ENCODE measurements at regions not wholly inside any gene's neighbourhood (a gene's known extent, or its start where the extent isn't known, plus 50 kb on each side); places are given as distances from the start of the nearest gene placed in this dataset.

- no peak for FAIRE-seq
- no peak for TF ChIP-seq POLR2AphosphoS5 (IDR thresholded peaks at IDR 0.05; ENCODE audit: low read depth, low read length)
- TF ChIP-seq POLR2A (IDR thresholded peaks at IDR 0.05; ENCODE audit: low read depth, low read length): no peak
- TF ChIP-seq TAF1 (IDR thresholded peaks at IDR 0.05; ENCODE audit: borderline replicate concordance, low read depth, low read length): no peak
- DNase-seq (ENCODE audit: insufficient read length): no peak
Observed at GRCh38 chr3:139117136-139117675, 72.5 kb upstream of the PRR23C start.

- no peak for FAIRE-seq
- TF ChIP-seq POLR2AphosphoS5 (IDR thresholded peaks at IDR 0.05; ENCODE audit: low read depth, low read length) (no peak), POLR2A (IDR thresholded peaks at IDR 0.05; ENCODE audit: low read depth, low read length) (no peak), TAF1 (IDR thresholded peaks at IDR 0.05; ENCODE audit: borderline replicate concordance, low read depth, low read length) (no peak)
Observed at GRCh38 chr3:139117883-139118760, 73.4 kb upstream of the PRR23C start.

GRCh38 chr3:139118835-139119234 lies 74.1 kb upstream of the PRR23C start:
- no peak for FAIRE-seq
- DNase-seq (ENCODE audit: insufficient read length): no peak
- TF ChIP-seq POLR2AphosphoS5 (IDR thresholded peaks at IDR 0.05; ENCODE audit: low read depth, low read length): no peak
- no peak for TF ChIP-seq POLR2A (IDR thresholded peaks at IDR 0.05; ENCODE audit: low read depth, low read length)
- TF ChIP-seq TAF1 (IDR thresholded peaks at IDR 0.05; ENCODE audit: borderline replicate concordance, low read depth, low read length): no peak

More at GRCh38 chr3:139117883-139118760, 73.4 kb upstream of the PRR23C start:
- DNase-seq (ENCODE audit: insufficient read length): no peak

- no peak for DNase-seq (ENCODE audit: insufficient read length)
- no peak for TF ChIP-seq POLR2A (IDR thresholded peaks at IDR 0.05; ENCODE audit: low read depth, low read length)
- no peak for TF ChIP-seq TAF1 (IDR thresholded peaks at IDR 0.05; ENCODE audit: borderline replicate concordance, low read depth, low read length)
- no peak for TF ChIP-seq POLR2AphosphoS5 (IDR thresholded peaks at IDR 0.05; ENCODE audit: low read depth, low read length)
- FAIRE-seq: no peak
Observed at GRCh38 chr3:139119331-139120025, 74.8 kb upstream of the PRR23C start.

GRCh38 chr3:139120086-139121056 lies 75.7 kb upstream of the PRR23C start:
- DNase-seq (ENCODE audit: insufficient read length) (no peak), FAIRE-seq (no peak)
- TF ChIP-seq TAF1 (IDR thresholded peaks at IDR 0.05; ENCODE audit: borderline replicate concordance, low read depth, low read length) (no peak), POLR2A (IDR thresholded peaks at IDR 0.05; ENCODE audit: low read depth, low read length) (no peak), POLR2AphosphoS5 (IDR thresholded peaks at IDR 0.05; ENCODE audit: low read depth, low read length) (no peak)

GRCh38 chr3:139121513-139122220 lies 77.0 kb upstream of the PRR23C start:
- FAIRE-seq (no peak), DNase-seq (ENCODE audit: insufficient read length) (no peak)
- no peak for TF ChIP-seq TAF1 (IDR thresholded peaks at IDR 0.05; ENCODE audit: borderline replicate concordance, low read depth, low read length)
- no peak for TF ChIP-seq POLR2A (IDR thresholded peaks at IDR 0.05; ENCODE audit: low read depth, low read length)
- no peak for TF ChIP-seq POLR2AphosphoS5 (IDR thresholded peaks at IDR 0.05; ENCODE audit: low read depth, low read length)

GRCh38 chr3:139122221-139122581 lies 77.5 kb upstream of the PRR23C start:
- TF ChIP-seq POLR2AphosphoS5 (IDR thresholded peaks at IDR 0.05; ENCODE audit: low read depth, low read length) (no peak), POLR2A (IDR thresholded peaks at IDR 0.05; ENCODE audit: low read depth, low read length) (no peak), TAF1 (IDR thresholded peaks at IDR 0.05; ENCODE audit: borderline replicate concordance, low read depth, low read length) (no peak)
- FAIRE-seq (no peak), DNase-seq (ENCODE audit: insufficient read length) (no peak)

- no peak for FAIRE-seq
- no peak for DNase-seq (ENCODE audit: insufficient read length)
- no peak for TF ChIP-seq TAF1 (IDR thresholded peaks at IDR 0.05; ENCODE audit: borderline replicate concordance, low read depth, low read length)
- no peak for TF ChIP-seq POLR2AphosphoS5 (IDR thresholded peaks at IDR 0.05; ENCODE audit: low read depth, low read length)
- no peak for TF ChIP-seq POLR2A (IDR thresholded peaks at IDR 0.05; ENCODE audit: low read depth, low read length)
Observed at GRCh38 chr3:139122612-139123011, 77.9 kb upstream of the PRR23C start.

GRCh38 chr3:139123377-139124095 lies 78.8 kb upstream of the PRR23C start:
- no peak for TF ChIP-seq TAF1 (IDR thresholded peaks at IDR 0.05; ENCODE audit: borderline replicate concordance, low read depth, low read length)
- TF ChIP-seq POLR2A (IDR thresholded peaks at IDR 0.05; ENCODE audit: low read depth, low read length): no peak
- TF ChIP-seq POLR2AphosphoS5 (IDR thresholded peaks at IDR 0.05; ENCODE audit: low read depth, low read length): no peak
- FAIRE-seq (no peak), DNase-seq (ENCODE audit: insufficient read length) (no peak)

GRCh38 chr3:139124197-139124596 lies 79.5 kb upstream of the PRR23C start:
- FAIRE-seq: no peak
- TF ChIP-seq POLR2A (IDR thresholded peaks at IDR 0.05; ENCODE audit: low read depth, low read length) (no peak), TAF1 (IDR thresholded peaks at IDR 0.05; ENCODE audit: borderline replicate concordance, low read depth, low read length) (no peak), POLR2AphosphoS5 (IDR thresholded peaks at IDR 0.05; ENCODE audit: low read depth, low read length) (no peak)

More at GRCh38 chr3:139124197-139124596, 79.5 kb upstream of the PRR23C start:
- no peak for DNase-seq (ENCODE audit: insufficient read length)

Data from GM12892 (cell line).